Mesenchymal stem cell (in vitro differentiated cells and primary cell): ENCODE measurements at regions not wholly inside any gene's neighbourhood (a gene's known extent, or its start where the extent isn't known, plus 50 kb on each side); places are given as distances from the start of the nearest gene placed in this dataset.

Experiments
- DNase-seq: peaks from one replicate; pipeline ENCODE4 v3.0.0-alpha.2; 2013
- H2AFZ ChIP-seq: one replicate; pipeline ENCODE4 v1.6.1; 2013; ENCODE audit warnings: low read depth, mild to moderate bottlenecking, control low read depth, inconsistent platforms, low read length, moderate library complexity
- H2AK5ac ChIP-seq: 2 replicates; pipeline ENCODE4 v1.6.1; 2013; ENCODE audit warnings: low read length, moderate library complexity, mild to moderate bottlenecking, inconsistent platforms; ENCODE audit not compliant: severe bottlenecking
- H2BK120ac ChIP-seq: one replicate; pipeline ENCODE4 v1.6.1; 2013; ENCODE audit warnings: low read depth, mild to moderate bottlenecking, inconsistent platforms, low read length, moderate library complexity
- H2BK12ac ChIP-seq, 2 experiments: one replicate each; pipeline ENCODE4 v1.6.1; 2013; ENCODE audit warnings: inconsistent platforms in 2 of 2, low read length in 2 of 2, mild to moderate bottlenecking in 2 of 2, moderate library complexity in 2 of 2, control low read depth in 1 of 2
- H2BK15ac ChIP-seq: one replicate; pipeline ENCODE4 v1.6.1; 2013; ENCODE audit warnings: mild to moderate bottlenecking, low read depth, inconsistent platforms; ENCODE audit not compliant: poor library complexity, severe bottlenecking
- H2BK5ac ChIP-seq: 2 replicates; pipeline ENCODE4 v1.6.1; 2013; ENCODE audit warnings: low read depth, mild to moderate bottlenecking, low read length, control low read depth, inconsistent platforms; ENCODE audit not compliant: poor library complexity, severe bottlenecking
- H3K14ac ChIP-seq, 2 experiments: one replicate each; pipeline ENCODE4 v1.6.1; 2013; ENCODE audit warnings: inconsistent platforms in 2 of 2, low read length in 2 of 2, control low read depth in 1 of 2, mild to moderate bottlenecking in 1 of 2, moderate library complexity in 1 of 2
- H3K18ac ChIP-seq, 2 experiments: one replicate each; pipeline ENCODE4 v1.6.1; 2013; ENCODE audit warnings: inconsistent platforms in 2 of 2, low read length in 2 of 2, control low read depth in 1 of 2, low read depth in 1 of 2, mild to moderate bottlenecking in 1 of 2
- H3K23ac ChIP-seq, 2 experiments: one replicate each; pipeline ENCODE4 v1.6.1; 2013; ENCODE audit warnings: inconsistent platforms in 2 of 2, low read length in 2 of 2, mild to moderate bottlenecking in 2 of 2, moderate library complexity in 2 of 2, control low read depth in 1 of 2
- H3K27ac ChIP-seq: 2 replicates; pipeline ENCODE4 v1.5.1; 2013; ENCODE audit warnings: mild to moderate bottlenecking, moderate library complexity, low read length, control low read depth, inconsistent platforms; ENCODE audit not compliant: poor library complexity, severe bottlenecking
- H3K27me3 ChIP-seq, 2 experiments: 2 replicates each; pipeline versions ENCODE4 v1.6.1 to v1.7.0; 2013; ENCODE audit warnings: low read length in 2 of 2, mild to moderate bottlenecking in 2 of 2, moderate library complexity in 2 of 2, control low read depth in 1 of 2, inconsistent platforms in 1 of 2; ENCODE audit not compliant: control insufficient read depth in 1 of 2, insufficient read depth in 1 of 2
- H3K36me3 ChIP-seq, 2 experiments: 2 replicates each; pipeline versions ENCODE4 v1.6.1 to v1.7.0; 2013; ENCODE audit warnings: low read length in 2 of 2, control low read depth in 1 of 2, inconsistent platforms in 1 of 2, low read depth in 1 of 2, mild to moderate bottlenecking in 1 of 2; ENCODE audit not compliant: insufficient read depth in 2 of 2, control insufficient read depth in 1 of 2
- H3K4ac ChIP-seq, 2 experiments: one replicate each; pipeline ENCODE4 v1.6.1; 2013; ENCODE audit warnings: inconsistent platforms in 2 of 2, low read length in 2 of 2, mild to moderate bottlenecking in 2 of 2, moderate library complexity in 2 of 2, control low read depth in 1 of 2, low read depth in 1 of 2
- H3K4me1 ChIP-seq: 2 replicates; pipeline ENCODE4 v1.6.1; 2013; ENCODE audit warnings: low read depth, low read length, control low read depth; ENCODE audit not compliant: control insufficient read depth, insufficient read depth
- H3K4me2 ChIP-seq: 2 replicates; pipeline ENCODE4 v1.6.1; 2013; ENCODE audit warnings: low read length, mild to moderate bottlenecking, inconsistent platforms; ENCODE audit not compliant: poor library complexity, severe bottlenecking
- H3K4me3 ChIP-seq, 2 experiments: 2 replicates each; pipeline versions ENCODE4 v1.5.1 to v1.7.0; 2013; ENCODE audit warnings: low read length in 2 of 2, mild to moderate bottlenecking in 2 of 2, control low read depth in 1 of 2, low read depth in 1 of 2; ENCODE audit not compliant: insufficient read depth in 1 of 2
- H3K79me1 ChIP-seq: replicated peaks from 2 replicates; pipeline ENCODE4 v1.6.1; 2013; ENCODE audit warnings: mild to moderate bottlenecking, control low read depth, low read length, inconsistent platforms; ENCODE audit not compliant: poor library complexity, severe bottlenecking
- H3K9ac ChIP-seq: 2 replicates; pipeline ENCODE4 v1.7.0; 2013; ENCODE audit warnings: mild to moderate bottlenecking, low read length, moderate library complexity
- H3K9me3 ChIP-seq: 2 replicates; pipeline ENCODE4 v1.7.0; 2013; ENCODE audit warnings: mild to moderate bottlenecking, low read length; ENCODE audit not compliant: control insufficient read depth
- H4K8ac ChIP-seq: one replicate; pipeline ENCODE4 v1.6.1; 2013; ENCODE audit warnings: inconsistent platforms, mild to moderate bottlenecking, low read length, moderate library complexity
- H4K91ac ChIP-seq: one replicate; pipeline ENCODE4 v1.6.1; 2013; ENCODE audit warnings: mild to moderate bottlenecking, low read length, inconsistent platforms
- WGBS: methylation state at CpG from one replicate; pipeline ENCODE4 v1.1.7; 2013; ENCODE audit warnings: mixed read lengths; 5-methylcytosine and 5-hydroxymethylcytosine counted together

DNA sequence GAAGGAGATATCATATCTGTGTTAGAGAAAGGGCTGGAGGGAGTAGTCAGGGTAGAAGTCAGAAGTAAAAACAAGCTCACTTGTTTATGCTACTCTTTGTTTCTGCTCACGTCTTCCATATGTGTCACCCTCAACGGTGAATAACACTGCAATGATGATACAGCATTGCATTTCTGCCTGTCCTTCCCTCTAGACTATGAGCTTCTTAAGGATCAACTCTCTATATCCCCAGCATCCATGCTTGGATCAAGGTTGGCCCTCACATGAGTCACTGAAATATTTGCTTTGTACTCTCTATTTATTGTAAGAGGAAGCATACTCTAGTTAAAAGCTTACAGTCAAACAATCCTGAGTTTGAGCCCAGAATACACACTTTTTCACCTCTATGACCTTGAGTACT, 406.0 kb downstream of the RFC3 start:
- Histone ChIP-seq H3K27ac (no peak overlapping the region), H2BK12ac (no peak overlapping the region), H3K79me1 (no peaks in the 10 kb centered on the region), H3K18ac (no peak overlapping the region), H2BK5ac (no peak overlapping the region), H3K9ac (no peak overlapping the region), H3K14ac (no peak overlapping the region), H3K36me3 (no peaks in the 10 kb centered on the region), H4K8ac (no peak overlapping the region), H3K4me1 (no peaks in the 10 kb centered on the region), H2AK5ac (no peak overlapping the region), H3K4me2 (no peak overlapping the region), H3K4ac (no peak overlapping the region), H2BK120ac (no peak overlapping the region), H3K4me3 (no peak overlapping the region), H3K27me3 (no peaks in the 10 kb centered on the region), H2AFZ (no peak overlapping the region), H3K9me3 (peaks cover 12% of the 10 kb centered on the region), H4K91ac (no peak overlapping the region), H2BK15ac (no peak overlapping the region), H3K23ac (no peak overlapping the region)
- 74% methylated on average over 2 of the region's 2 CpGs for WGBS
- DNase-seq: no peak

DNA sequence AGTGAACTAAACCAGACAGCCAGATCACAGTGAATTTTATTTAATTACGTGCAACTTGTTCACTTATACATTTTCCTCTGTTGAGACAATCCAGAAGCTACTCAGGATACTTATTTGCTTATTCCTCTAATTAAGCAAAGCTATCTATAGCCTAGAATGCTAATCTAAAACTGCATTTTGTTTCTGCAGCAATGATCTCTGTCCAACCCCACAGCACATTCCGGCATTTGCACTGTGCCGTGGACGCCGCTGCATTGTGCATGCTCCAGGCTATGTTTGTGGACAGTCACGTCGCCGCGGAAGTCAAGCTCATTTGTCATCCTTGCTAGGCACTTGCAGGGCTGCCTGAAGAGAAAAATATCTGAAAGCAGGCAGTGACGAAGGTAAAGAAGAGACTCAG, 406.9 kb downstream of the RFC3 start:
- Histone ChIP-seq H3K27ac (no peak overlapping the region), H3K23ac (no peak overlapping the region), H2AK5ac (no peak overlapping the region), H3K79me1 (no peaks in the 10 kb centered on the region), H3K4me2 (no peak overlapping the region), H2BK12ac (peak overlapping the region in 1 of 2 experiments; percentile 6), H2BK15ac (no peak overlapping the region), H3K18ac (no peak overlapping the region), H3K27me3 (no peaks in the 10 kb centered on the region), H2BK120ac (no peak overlapping the region), H3K36me3 (no peaks in the 10 kb centered on the region), H3K4ac (peak overlapping the region in 1 of 2 experiments; percentile 0), H3K14ac (peak overlapping the region in 1 of 2 experiments; percentile 11), H4K91ac (peak overlapping the region; percentile 69), H3K4me3 (no peak overlapping the region), H3K9me3 (peaks cover 12% of the 10 kb centered on the region), H3K9ac (no peak overlapping the region), H3K4me1 (no peaks in the 10 kb centered on the region), H4K8ac (peak overlapping the region; percentile 73), H2BK5ac (no peak overlapping the region), H2AFZ (no peak overlapping the region)
- no peak for DNase-seq
- WGBS: 94% methylated on average over 10 of the region's 10 CpGs

DNA sequence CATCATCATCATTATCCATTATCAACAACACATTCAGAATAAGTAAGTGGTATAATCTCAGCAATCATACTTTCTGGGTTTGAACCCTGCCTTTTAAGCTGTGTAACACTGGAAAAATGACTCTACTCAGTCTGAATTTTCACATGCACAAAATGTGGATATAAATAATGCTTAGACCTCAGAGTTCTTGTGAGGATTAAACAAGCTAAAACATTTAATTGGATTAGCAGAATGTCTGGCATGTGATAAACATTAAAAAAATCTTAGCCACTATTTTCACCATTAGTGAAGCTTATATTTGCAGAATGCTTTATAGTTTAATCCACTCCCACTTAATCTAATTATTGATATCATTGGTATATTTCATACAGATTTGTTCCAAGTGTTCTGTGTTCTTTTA, 412.3 kb downstream of the RFC3 start:
- Histone ChIP-seq H3K4me1 (no peaks in the 10 kb centered on the region), H4K8ac (no peak overlapping the region), H3K36me3 (no peaks in the 10 kb centered on the region), H2BK5ac (no peak overlapping the region), H3K4me3 (no peak overlapping the region), H2BK15ac (no peak overlapping the region), H3K27ac (no peak overlapping the region), H2BK12ac (no peak overlapping the region), H3K23ac (no peak overlapping the region), H3K9me3 (peaks cover 14% of the 10 kb centered on the region), H3K27me3 (no peaks in the 10 kb centered on the region), H4K91ac (no peak overlapping the region), H2AK5ac (no peak overlapping the region), H2BK120ac (no peak overlapping the region), H3K79me1 (no peaks in the 10 kb centered on the region), H3K4me2 (no peak overlapping the region), H2AFZ (no peak overlapping the region), H3K9ac (no peak overlapping the region), H3K18ac (no peak overlapping the region), H3K4ac (no peak overlapping the region), H3K14ac (no peak overlapping the region)
- DNase-seq: no peak

DNA sequence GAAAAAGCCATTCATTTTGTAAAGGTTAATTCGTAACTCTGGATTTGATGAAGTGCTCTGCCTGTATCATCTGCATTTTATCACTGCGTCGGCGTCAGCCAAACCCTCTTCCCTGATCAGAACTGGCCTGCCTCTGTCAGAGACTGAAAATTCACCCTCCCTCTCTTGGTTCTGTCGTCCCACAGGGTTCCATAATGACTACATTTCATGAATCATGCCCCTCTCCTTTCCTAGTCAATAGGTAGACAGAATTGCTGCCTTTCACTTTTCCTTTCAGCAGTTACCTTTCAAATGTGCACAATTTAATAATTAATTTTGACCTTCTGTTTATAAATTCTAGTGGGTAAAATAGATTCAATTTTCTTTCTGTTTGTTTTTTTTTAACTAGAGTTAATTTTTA, 423.4 kb downstream of the RFC3 start:
- no peak overlapping the region for H3K9ac ChIP-seq
- H2AK5ac ChIP-seq: no peak overlapping the region
- H3K36me3 ChIP-seq: no peaks in the 10 kb centered on the region
- H3K27ac ChIP-seq: no peak overlapping the region
- H2BK5ac ChIP-seq: no peak overlapping the region
- H2BK15ac ChIP-seq: no peak overlapping the region
- no peak for DNase-seq
- no peak overlapping the region for H3K4me2 ChIP-seq
- H3K9me3 ChIP-seq: peaks cover 18% of the 10 kb centered on the region
- no peak overlapping the region for H2BK120ac ChIP-seq
- no peaks in the 10 kb centered on the region for H3K79me1 ChIP-seq
- H3K4me1 ChIP-seq: no peaks in the 10 kb centered on the region
- no peak overlapping the region for H4K91ac ChIP-seq
- H3K18ac ChIP-seq: no peak overlapping the region
- no peaks in the 10 kb centered on the region for H3K27me3 ChIP-seq
- H3K4ac ChIP-seq: no peak overlapping the region
- no peak overlapping the region for H3K23ac ChIP-seq
- H4K8ac ChIP-seq: no peak overlapping the region
- H2BK12ac ChIP-seq: no peak overlapping the region
- 85% methylated on average over 5 of the region's 5 CpGs for WGBS
- no peak overlapping the region for H3K4me3 ChIP-seq
- H2AFZ ChIP-seq: no peak overlapping the region
- H3K14ac ChIP-seq: no peak overlapping the region
